ENCODE measurements at regions not wholly inside any gene's neighbourhood (a gene's known extent, or its start where the extent isn't known, plus 50 kb on each side); places are given as distances from the start of the nearest gene placed in this dataset.

DNA sequence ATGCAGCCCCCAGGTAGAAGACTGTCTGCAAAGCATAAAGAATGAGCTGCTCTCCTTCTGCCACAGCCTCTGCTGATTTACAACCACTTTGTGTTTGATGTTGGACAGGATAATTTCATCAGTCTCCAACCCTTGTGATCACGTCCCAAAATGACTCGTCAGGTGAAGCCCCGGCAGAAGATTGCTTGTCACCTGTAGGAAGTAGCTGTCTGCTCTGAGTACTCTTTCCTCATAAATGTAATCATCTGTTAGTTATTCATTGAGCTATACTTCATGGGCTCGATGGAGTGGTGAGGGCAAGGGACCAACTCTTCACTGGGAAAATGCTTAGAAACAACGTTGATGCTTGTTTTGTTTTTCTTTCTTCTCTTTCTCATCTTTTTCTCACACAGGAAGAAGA is 290.9 kb upstream of the SP8 start:
- intact Hi-C loops (cut with DNase I; ENCODE audit: low total_unique reads): no loop called here
- H3K4me3 ChIP-seq (ENCODE audit: low read depth, poor library complexity, severe bottlenecking): no peak overlapping the region
- TF ChIP-seq, protein P1, sequence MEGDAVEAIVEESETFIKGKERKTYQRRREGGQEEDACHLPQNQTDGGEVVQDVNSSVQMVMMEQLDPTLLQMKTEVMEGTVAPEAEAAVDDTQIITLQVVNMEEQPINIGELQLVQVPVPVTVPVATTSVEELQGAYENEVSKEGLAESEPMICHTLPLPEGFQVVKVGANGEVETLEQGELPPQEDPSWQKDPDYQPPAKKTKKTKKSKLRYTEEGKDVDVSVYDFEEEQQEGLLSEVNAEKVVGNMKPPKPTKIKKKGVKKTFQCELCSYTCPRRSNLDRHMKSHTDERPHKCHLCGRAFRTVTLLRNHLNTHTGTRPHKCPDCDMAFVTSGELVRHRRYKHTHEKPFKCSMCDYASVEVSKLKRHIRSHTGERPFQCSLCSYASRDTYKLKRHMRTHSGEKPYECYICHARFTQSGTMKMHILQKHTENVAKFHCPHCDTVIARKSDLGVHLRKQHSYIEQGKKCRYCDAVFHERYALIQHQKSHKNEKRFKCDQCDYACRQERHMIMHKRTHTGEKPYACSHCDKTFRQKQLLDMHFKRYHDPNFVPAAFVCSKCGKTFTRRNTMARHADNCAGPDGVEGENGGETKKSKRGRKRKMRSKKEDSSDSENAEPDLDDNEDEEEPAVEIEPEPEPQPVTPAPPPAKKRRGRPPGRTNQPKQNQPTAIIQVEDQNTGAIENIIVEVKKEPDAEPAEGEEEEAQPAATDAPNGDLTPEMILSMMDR (IDR thresholded peaks at IDR 0.05): no peak
- TF ChIP-seq POLR2A (IDR thresholded peaks at IDR 0.05): no peak
- WGBS, 2 donors: 51 to 65% methylated on average over 5 of the region's 5 CpGs
- no peak for DNase-seq (ENCODE audit: low spot score in 2 of 2)

DNA sequence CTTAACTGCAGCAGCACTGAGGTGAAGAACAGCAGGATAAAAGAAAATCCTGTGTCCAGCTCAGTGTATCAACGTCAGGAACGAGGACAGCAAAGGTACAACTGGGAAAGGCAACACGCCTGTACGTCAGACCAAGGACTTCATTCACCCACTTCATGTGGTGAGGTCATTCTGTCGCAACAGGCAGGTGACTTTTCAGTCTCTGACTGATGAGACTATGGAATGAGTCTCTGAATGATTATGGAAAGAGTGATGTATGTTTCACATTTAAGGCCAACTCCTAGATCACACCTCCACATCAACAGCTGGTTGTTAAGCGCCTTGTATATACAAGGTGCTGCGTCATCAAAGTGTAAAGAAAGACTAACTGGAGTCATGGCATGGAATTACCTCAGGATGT is 297.6 kb upstream of the SP8 start:
- DNase-seq (ENCODE audit: low spot score in 2 of 2): no peak
- TF ChIP-seq, protein P1 (IDR thresholded peaks at IDR 0.05): no peak
- TF ChIP-seq POLR2A (IDR thresholded peaks at IDR 0.05): no peak
- intact Hi-C loops (cut with DNase I; ENCODE audit: low total_unique reads): no loop called here
- H3K4me3 ChIP-seq (ENCODE audit: low read depth, poor library complexity, severe bottlenecking): no peak overlapping the region
- WGBS, 2 donors: 84 to 91% methylated on average over 7 of the region's 7 CpGs

DNA sequence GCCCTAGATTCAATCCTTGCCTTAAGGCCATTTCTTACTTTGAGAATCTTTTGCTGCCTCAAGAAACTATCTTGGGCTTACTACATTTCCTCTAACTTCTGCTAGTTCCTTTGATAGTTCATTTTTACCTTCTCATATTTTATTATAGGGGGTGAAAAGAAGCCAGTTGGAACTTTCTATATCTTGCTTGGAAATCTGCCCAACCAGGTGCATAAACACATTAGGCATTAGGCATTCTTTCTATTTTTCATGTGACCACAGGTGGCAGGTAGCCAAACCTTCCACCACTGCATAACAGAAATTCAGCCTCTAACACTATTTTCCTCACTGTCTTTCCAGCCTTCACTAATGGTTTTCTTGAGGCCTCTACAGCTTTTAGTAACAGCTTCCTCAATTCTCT is 300.0 kb upstream of the SP8 start:
- intact Hi-C loops (cut with DNase I; ENCODE audit: low total_unique reads): no loop called here
- no peak for DNase-seq (ENCODE audit: low spot score in 2 of 2)
- H3K4me3 ChIP-seq (ENCODE audit: low read depth, poor library complexity, severe bottlenecking): no peak overlapping the region
- TF ChIP-seq, protein P1 (IDR thresholded peaks at IDR 0.05): no peak
- no peak for TF ChIP-seq POLR2A (IDR thresholded peaks at IDR 0.05)

DNA sequence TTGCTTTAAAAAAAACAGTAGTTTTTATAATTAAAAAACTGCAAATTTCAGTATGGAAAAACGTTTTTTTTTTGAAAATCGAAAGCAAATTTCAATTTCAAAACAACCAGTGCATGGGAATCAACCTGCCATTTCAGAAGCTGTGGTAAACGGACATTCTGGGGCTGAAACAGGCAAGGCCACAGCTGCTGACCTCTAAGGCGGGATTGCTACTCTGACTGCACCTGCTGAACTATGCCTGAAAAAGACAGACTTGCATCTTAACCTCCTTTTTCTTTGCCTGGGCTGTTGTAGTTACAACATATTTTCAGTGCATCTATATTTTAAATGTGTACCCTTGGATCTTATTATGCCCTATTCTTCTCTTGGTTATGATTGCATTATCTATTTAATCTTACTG is 303.0 kb upstream of the SP8 start:
- intact Hi-C loops (cut with DNase I; ENCODE audit: low total_unique reads): no loop called here
- WGBS, 2 donors: 64 to 74% methylated on average over 4 of the region's 4 CpGs
- no peak overlapping the region for H3K4me3 ChIP-seq (ENCODE audit: low read depth, poor library complexity, severe bottlenecking)
- TF ChIP-seq POLR2A (IDR thresholded peaks at IDR 0.05): no peak
- TF ChIP-seq, protein P1 (IDR thresholded peaks at IDR 0.05): no peak
- no peak for DNase-seq (ENCODE audit: low spot score in 2 of 2)

DNA sequence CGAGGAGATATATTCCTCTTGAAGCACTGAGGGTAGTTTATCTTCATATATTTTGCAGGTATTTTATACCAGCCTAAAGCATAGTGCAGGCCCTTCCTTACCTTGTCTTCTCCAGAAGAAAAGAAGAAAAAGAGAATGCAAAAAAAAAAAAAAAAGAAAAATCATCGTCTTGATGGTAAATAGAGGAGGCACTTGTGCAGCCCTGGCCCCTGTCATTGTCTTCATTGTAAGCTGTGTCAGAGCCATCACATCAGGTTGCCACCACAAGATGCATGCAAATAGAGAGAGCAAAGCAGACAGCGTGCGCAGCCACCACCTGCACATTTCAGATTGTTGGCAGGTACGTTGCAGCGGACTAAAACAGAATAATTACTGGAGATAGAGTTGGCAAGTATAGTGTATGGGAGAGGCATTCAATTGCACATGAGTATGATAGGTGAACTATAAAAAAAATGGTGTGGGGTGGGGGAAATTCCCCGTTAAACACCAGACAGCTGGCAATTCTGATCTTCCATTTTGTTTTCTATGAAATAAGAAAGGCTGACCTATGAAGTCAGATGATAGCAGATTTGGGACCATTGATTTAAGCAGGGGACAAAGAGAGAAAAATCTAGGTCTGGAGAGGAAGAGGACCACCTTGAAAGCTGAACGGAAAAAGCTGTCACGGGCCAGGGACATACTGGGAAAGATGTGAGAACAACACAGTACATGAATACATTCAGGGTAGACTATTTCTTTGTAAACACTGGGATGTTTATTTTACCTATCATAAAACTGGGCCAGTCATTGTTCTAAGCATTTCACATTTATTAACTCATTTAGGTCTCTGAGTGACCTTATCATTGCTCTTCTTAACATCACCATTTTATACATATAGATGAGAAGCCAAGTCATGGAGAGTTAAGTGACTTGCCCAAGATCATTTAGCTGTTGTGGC is 306.3 kb upstream of the SP8 start:
- no peak for DNase-seq (ENCODE audit: low spot score in 2 of 2)
- WGBS, 2 donors: 65 to 67% methylated on average over 9 of the region's 9 CpGs
- TF ChIP-seq, protein P1 (IDR thresholded peaks at IDR 0.05): no peak
- TF ChIP-seq POLR2A (IDR thresholded peaks at IDR 0.05): no peak
- no peak overlapping the region for H3K4me3 ChIP-seq (ENCODE audit: low read depth, poor library complexity, severe bottlenecking)
- intact Hi-C loops (cut with DNase I; ENCODE audit: low total_unique reads): no loop called here

DNA sequence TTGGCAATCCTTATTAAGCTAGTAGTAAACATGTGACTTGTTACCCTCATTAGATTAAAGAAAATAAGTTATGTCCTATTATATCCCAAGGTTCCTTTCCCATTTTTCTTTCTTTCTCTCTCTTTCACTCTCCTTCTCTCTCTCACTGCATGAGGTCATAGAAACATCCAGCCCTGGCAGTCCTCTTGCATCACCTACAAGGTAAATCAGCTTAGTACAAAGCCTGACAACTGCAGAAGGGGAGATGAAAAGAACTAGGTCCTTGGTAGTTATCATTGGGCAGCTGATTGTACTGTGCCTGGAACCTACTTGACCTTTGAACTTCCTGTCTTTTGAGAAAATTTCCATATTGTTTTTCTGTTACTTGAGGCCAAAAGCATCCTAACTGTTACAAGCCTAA is 307.9 kb upstream of the SP8 start:
- H3K4me3 ChIP-seq (ENCODE audit: low read depth, poor library complexity, severe bottlenecking): no peak overlapping the region
- intact Hi-C loops (cut with DNase I; ENCODE audit: low total_unique reads): no loop called here
- TF ChIP-seq POLR2A (IDR thresholded peaks at IDR 0.05): no peak
- TF ChIP-seq, protein P1 (IDR thresholded peaks at IDR 0.05): no peak
- no peak for DNase-seq (ENCODE audit: low spot score in 2 of 2)

All from lower leg skin (tissue), 4 donors.